ENCODE measurements at regions not wholly inside any gene's neighbourhood (a gene's known extent, or its start where the extent isn't known, plus 50 kb on each side); places are given as distances from the start of the nearest gene placed in this dataset.

GRCh38 chr2:163453920-163454319 lies 281.9 kb downstream of the FIGN start:
- H4K12ac ChIP-seq (ENCODE audit: low read depth, low read length), result no peak overlapping the region
- H2BK12ac ChIP-seq (ENCODE audit: low read length), result no peak overlapping the region
- H4K8ac ChIP-seq (ENCODE audit: low read depth, low read length), result no peak overlapping the region
- H3K27me3 ChIP-seq (ENCODE audit: insufficient read depth, low read length), result no peaks in the 10 kb centered on the region
- H3K4ac ChIP-seq (ENCODE audit: low read depth, low read length), result no peak overlapping the region
- H3K4me1 ChIP-seq (ENCODE audit: control insufficient read depth in 1 of 2, insufficient read depth in 2 of 2, low read length in 2 of 2), result no peaks in the 10 kb centered on the region
- WGBS (ENCODE audit: extremely low coverage, insufficient coverage, insufficient read length), result no CpG with 5 or more reads among the region's 2 CpGs
- H3K9ac ChIP-seq (ENCODE audit: low read length), result no peak overlapping the region
- H3K4me2 ChIP-seq (ENCODE audit: low read length), result no peak overlapping the region
- DNase-seq, result no peak
- no peak overlapping the region for H3K14ac ChIP-seq (ENCODE audit: low read length)
- no peak overlapping the region for H3K4me3 ChIP-seq (ENCODE audit: low read depth, low read length)
- no peak overlapping the region for H2BK5ac ChIP-seq (ENCODE audit: low read depth, low read length, poor library complexity)
- H3K79me1 ChIP-seq (ENCODE audit: low read length), result no peaks in the 10 kb centered on the region
- H4K91ac ChIP-seq (ENCODE audit: low read depth, low read length), result no peak overlapping the region
- no peak overlapping the region for H2BK120ac ChIP-seq (ENCODE audit: insufficient read depth, low read length, poor library complexity)
- no peak overlapping the region for H3K18ac ChIP-seq (ENCODE audit: low read length)
- H3K9me3 ChIP-seq (ENCODE audit: insufficient read depth, low read depth, low read length), result peaks cover 3% of the 10 kb centered on the region
- H3K36me3 ChIP-seq (ENCODE audit: control insufficient read depth in 1 of 2, insufficient read depth in 2 of 2, low read length in 2 of 2), result no peaks in the 10 kb centered on the region
- no peak overlapping the region for H2AK5ac ChIP-seq (ENCODE audit: low read length)
- H2AFZ ChIP-seq (ENCODE audit: insufficient read depth, low read length, poor library complexity), result no peak overlapping the region
- no peak overlapping the region for H3K27ac ChIP-seq (ENCODE audit: low read depth, low read length)
- no peaks in the 10 kb centered on the region for H3K79me2 ChIP-seq (ENCODE audit: control insufficient read depth, insufficient read depth, low read length, poor library complexity)
- no peak overlapping the region for H3K23ac ChIP-seq (ENCODE audit: low read length)

DNA sequence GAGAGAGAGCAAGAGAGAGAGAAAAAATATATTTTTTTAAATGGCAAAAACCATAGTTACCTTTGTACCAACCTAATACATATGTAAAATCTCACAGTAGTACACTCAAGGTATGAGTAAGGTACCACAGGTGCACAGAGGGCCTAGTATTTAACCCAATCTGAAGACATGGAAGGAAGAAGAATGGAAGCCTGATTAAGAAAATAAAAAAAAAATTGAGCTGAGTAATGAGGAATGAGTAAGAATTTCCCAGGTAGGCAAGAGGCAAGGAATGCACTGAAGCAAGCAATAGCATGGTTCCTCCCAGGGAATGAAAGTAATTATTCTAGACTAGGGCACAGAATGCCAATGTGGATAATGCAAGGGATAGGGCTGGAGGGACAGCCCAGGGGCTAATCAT lies 294.2 kb downstream of the FIGN start:
- no peak overlapping the region for H2AK5ac ChIP-seq (ENCODE audit: low read length)
- H3K23ac ChIP-seq (ENCODE audit: low read length), result no peak overlapping the region
- H3K4ac ChIP-seq (ENCODE audit: low read depth, low read length), result no peak overlapping the region
- no peak overlapping the region for H2BK12ac ChIP-seq (ENCODE audit: low read length)
- no peak for DNase-seq
- no peak overlapping the region for H3K27ac ChIP-seq (ENCODE audit: low read depth, low read length)
- no peak overlapping the region for H2BK5ac ChIP-seq (ENCODE audit: low read depth, low read length, poor library complexity)
- H3K27me3 ChIP-seq (ENCODE audit: insufficient read depth, low read length), result no peaks in the 10 kb centered on the region
- no peaks in the 10 kb centered on the region for H3K79me2 ChIP-seq (ENCODE audit: control insufficient read depth, insufficient read depth, low read length, poor library complexity)
- H3K18ac ChIP-seq (ENCODE audit: low read length), result no peak overlapping the region
- H4K12ac ChIP-seq (ENCODE audit: low read depth, low read length), result no peak overlapping the region
- H3K14ac ChIP-seq (ENCODE audit: low read length), result no peak overlapping the region
- H3K79me1 ChIP-seq (ENCODE audit: low read length), result no peaks in the 10 kb centered on the region
- H2AFZ ChIP-seq (ENCODE audit: insufficient read depth, low read length, poor library complexity), result no peak overlapping the region
- no peak overlapping the region for H3K9ac ChIP-seq (ENCODE audit: low read length)
- no peaks in the 10 kb centered on the region for H3K36me3 ChIP-seq (ENCODE audit: control insufficient read depth in 1 of 2, insufficient read depth in 2 of 2, low read length in 2 of 2)
- H2BK120ac ChIP-seq (ENCODE audit: insufficient read depth, low read length, poor library complexity), result no peak overlapping the region
- H4K91ac ChIP-seq (ENCODE audit: low read depth, low read length), result no peak overlapping the region
- H3K9me3 ChIP-seq (ENCODE audit: insufficient read depth, low read depth, low read length), result no peaks in the 10 kb centered on the region
- no peaks in the 10 kb centered on the region for H3K4me1 ChIP-seq (ENCODE audit: control insufficient read depth in 1 of 2, insufficient read depth in 2 of 2, low read length in 2 of 2)
- H3K4me2 ChIP-seq (ENCODE audit: low read length), result no peak overlapping the region
- H4K8ac ChIP-seq (ENCODE audit: low read depth, low read length), result no peak overlapping the region
- no peak overlapping the region for H3K4me3 ChIP-seq (ENCODE audit: low read depth, low read length)

- DNase-seq, result no peak
- Histone ChIP-seq H3K79me1 (ENCODE audit: low read length) (no peaks in the 10 kb centered on the region), H3K27ac (ENCODE audit: low read depth, low read length) (no peak overlapping the region), H3K4ac (ENCODE audit: low read depth, low read length) (no peak overlapping the region), H3K9me3 (ENCODE audit: insufficient read depth, low read depth, low read length) (no peaks in the 10 kb centered on the region), H3K27me3 (ENCODE audit: insufficient read depth, low read length) (no peaks in the 10 kb centered on the region), H3K4me1 (ENCODE audit: control insufficient read depth in 1 of 2, insufficient read depth in 2 of 2, low read length in 2 of 2) (no peaks in the 10 kb centered on the region), H4K91ac (ENCODE audit: low read depth, low read length) (no peak overlapping the region), H2AFZ (ENCODE audit: insufficient read depth, low read length, poor library complexity) (no peak overlapping the region), H2AK5ac (ENCODE audit: low read length) (no peak overlapping the region), H3K36me3 (ENCODE audit: control insufficient read depth in 1 of 2, insufficient read depth in 2 of 2, low read length in 2 of 2) (no peaks in the 10 kb centered on the region), H3K79me2 (ENCODE audit: control insufficient read depth, insufficient read depth, low read length, poor library complexity) (no peaks in the 10 kb centered on the region), H3K23ac (ENCODE audit: low read length) (no peak overlapping the region), H3K14ac (ENCODE audit: low read length) (no peak overlapping the region), H3K4me3 (ENCODE audit: low read depth, low read length) (no peak overlapping the region), H4K8ac (ENCODE audit: low read depth, low read length) (no peak overlapping the region), H2BK5ac (ENCODE audit: low read depth, low read length, poor library complexity) (no peak overlapping the region), H2BK12ac (ENCODE audit: low read length) (no peak overlapping the region), H3K9ac (ENCODE audit: low read length) (no peak overlapping the region), H3K18ac (ENCODE audit: low read length) (no peak overlapping the region), H3K4me2 (ENCODE audit: low read length) (no peak overlapping the region), H2BK120ac (ENCODE audit: insufficient read depth, low read length, poor library complexity) (no peak overlapping the region), H4K12ac (ENCODE audit: low read depth, low read length) (no peak overlapping the region)
- no CpG with 5 or more reads among the region's 3 CpGs for WGBS (ENCODE audit: extremely low coverage, insufficient coverage, insufficient read length)
Observed at GRCh38 chr2:163436963-163437362, 298.8 kb downstream of the FIGN start.

- Histone ChIP-seq H3K79me1 (ENCODE audit: low read length) (no peaks in the 10 kb centered on the region), H2AK5ac (ENCODE audit: low read length) (no peak overlapping the region), H3K79me2 (ENCODE audit: control insufficient read depth, insufficient read depth, low read length, poor library complexity) (no peaks in the 10 kb centered on the region), H2BK120ac (ENCODE audit: insufficient read depth, low read length, poor library complexity) (no peak overlapping the region), H2BK12ac (ENCODE audit: low read length) (no peak overlapping the region), H2BK5ac (ENCODE audit: low read depth, low read length, poor library complexity) (no peak overlapping the region), H3K36me3 (ENCODE audit: control insufficient read depth in 1 of 2, insufficient read depth in 2 of 2, low read length in 2 of 2) (no peaks in the 10 kb centered on the region), H2AFZ (ENCODE audit: insufficient read depth, low read length, poor library complexity) (no peak overlapping the region), H4K91ac (ENCODE audit: low read depth, low read length) (no peak overlapping the region), H3K18ac (ENCODE audit: low read length) (no peak overlapping the region), H3K4me3 (ENCODE audit: low read depth, low read length) (no peak overlapping the region), H3K4ac (ENCODE audit: low read depth, low read length) (no peak overlapping the region), H3K9me3 (ENCODE audit: insufficient read depth, low read depth, low read length) (no peaks in the 10 kb centered on the region), H3K14ac (ENCODE audit: low read length) (no peak overlapping the region), H3K9ac (ENCODE audit: low read length) (no peak overlapping the region), H3K27me3 (ENCODE audit: insufficient read depth, low read length) (no peaks in the 10 kb centered on the region), H3K23ac (ENCODE audit: low read length) (no peak overlapping the region), H3K4me2 (ENCODE audit: low read length) (no peak overlapping the region), H4K12ac (ENCODE audit: low read depth, low read length) (no peak overlapping the region), H3K4me1 (ENCODE audit: control insufficient read depth in 1 of 2, insufficient read depth in 2 of 2, low read length in 2 of 2) (no peaks in the 10 kb centered on the region), H3K27ac (ENCODE audit: low read depth, low read length) (no peak overlapping the region), H4K8ac (ENCODE audit: low read depth, low read length) (no peak overlapping the region)
- no peak for DNase-seq
- WGBS (ENCODE audit: extremely low coverage, insufficient coverage, insufficient read length), result no CpG with 5 or more reads among the region's 4 CpGs
Observed at GRCh38 chr2:163428187-163428586, 307.6 kb downstream of the FIGN start.

- H4K91ac ChIP-seq (ENCODE audit: low read depth, low read length), result no peak overlapping the region
- H3K79me2 ChIP-seq (ENCODE audit: control insufficient read depth, insufficient read depth, low read length, poor library complexity), result no peaks in the 10 kb centered on the region
- H3K4me1 ChIP-seq (ENCODE audit: control insufficient read depth in 1 of 2, insufficient read depth in 2 of 2, low read length in 2 of 2), result no peaks in the 10 kb centered on the region
- DNase-seq, result no peak
- H3K18ac ChIP-seq (ENCODE audit: low read length), result no peak overlapping the region
- H2BK120ac ChIP-seq (ENCODE audit: insufficient read depth, low read length, poor library complexity), result no peak overlapping the region
- no peak overlapping the region for H3K4me2 ChIP-seq (ENCODE audit: low read length)
- H2BK5ac ChIP-seq (ENCODE audit: low read depth, low read length, poor library complexity), result no peak overlapping the region
- no CpG with 5 or more reads among the region's 2 CpGs for WGBS (ENCODE audit: extremely low coverage, insufficient coverage, insufficient read length)
- no peak overlapping the region for H3K14ac ChIP-seq (ENCODE audit: low read length)
- no peaks in the 10 kb centered on the region for H3K9me3 ChIP-seq (ENCODE audit: insufficient read depth, low read depth, low read length)
- H2AK5ac ChIP-seq (ENCODE audit: low read length), result no peak overlapping the region
- no peak overlapping the region for H3K27ac ChIP-seq (ENCODE audit: low read depth, low read length)
- H2AFZ ChIP-seq (ENCODE audit: insufficient read depth, low read length, poor library complexity), result no peak overlapping the region
- no peak overlapping the region for H4K8ac ChIP-seq (ENCODE audit: low read depth, low read length)
- H4K12ac ChIP-seq (ENCODE audit: low read depth, low read length), result no peak overlapping the region
- H2BK12ac ChIP-seq (ENCODE audit: low read length), result no peak overlapping the region
- no peak overlapping the region for H3K9ac ChIP-seq (ENCODE audit: low read length)
- no peak overlapping the region for H3K4ac ChIP-seq (ENCODE audit: low read depth, low read length)
- no peaks in the 10 kb centered on the region for H3K27me3 ChIP-seq (ENCODE audit: insufficient read depth, low read length)
- no peak overlapping the region for H3K4me3 ChIP-seq (ENCODE audit: low read depth, low read length)
- H3K23ac ChIP-seq (ENCODE audit: low read length), result no peak overlapping the region
- H3K36me3 ChIP-seq (ENCODE audit: control insufficient read depth in 1 of 2, insufficient read depth in 2 of 2, low read length in 2 of 2), result no peaks in the 10 kb centered on the region
- H3K79me1 ChIP-seq (ENCODE audit: low read length), result no peaks in the 10 kb centered on the region
Observed at GRCh38 chr2:163420604-163421003, 315.2 kb downstream of the FIGN start.
